ENCODE measurements at regions not wholly inside any gene's neighbourhood (a gene's known extent, or its start where the extent isn't known, plus 50 kb on each side); places are given as distances from the start of the nearest gene placed in this dataset.
"Not testable (repeated sequence)": the region's sequence is repeated elsewhere in the genome, so short reads cannot be mapped to it uniquely, and the experiment has no call there.

DNA sequence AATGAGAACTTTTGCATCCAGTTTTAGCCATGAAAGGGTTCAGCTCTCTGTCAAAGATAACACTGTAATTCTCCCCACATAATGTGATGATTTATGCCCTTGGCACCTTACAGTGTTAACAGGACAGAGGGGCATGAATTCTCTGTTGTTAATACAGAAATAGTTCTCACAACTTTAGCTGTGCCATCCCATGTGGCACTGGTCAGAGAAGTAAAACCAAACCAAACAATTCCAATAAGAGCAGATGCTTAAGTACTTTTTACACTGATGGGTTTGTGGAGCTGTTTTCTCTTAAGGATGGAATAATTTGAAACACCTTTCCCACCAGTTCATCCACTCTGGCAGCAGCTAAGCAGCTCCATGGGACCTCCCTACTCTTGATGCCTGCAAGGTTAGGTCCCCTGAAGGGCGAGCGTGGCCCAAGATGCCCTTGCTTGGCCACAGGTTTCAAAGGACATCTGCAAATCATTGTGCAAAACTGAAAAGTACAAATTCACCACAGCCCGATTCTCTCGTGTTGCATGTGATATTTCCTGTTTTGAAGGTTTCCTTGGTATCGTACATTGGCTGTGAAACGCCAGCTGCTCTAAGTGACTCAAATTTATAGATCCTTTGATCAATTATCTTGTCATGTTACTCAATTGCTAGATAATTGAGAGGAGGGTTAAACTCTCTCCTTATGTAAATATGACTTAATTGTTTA lies 82.5 kb upstream of the CREB5 start:
- no peak for DNase-seq (ENCODE audit: low read depth)

DNA sequence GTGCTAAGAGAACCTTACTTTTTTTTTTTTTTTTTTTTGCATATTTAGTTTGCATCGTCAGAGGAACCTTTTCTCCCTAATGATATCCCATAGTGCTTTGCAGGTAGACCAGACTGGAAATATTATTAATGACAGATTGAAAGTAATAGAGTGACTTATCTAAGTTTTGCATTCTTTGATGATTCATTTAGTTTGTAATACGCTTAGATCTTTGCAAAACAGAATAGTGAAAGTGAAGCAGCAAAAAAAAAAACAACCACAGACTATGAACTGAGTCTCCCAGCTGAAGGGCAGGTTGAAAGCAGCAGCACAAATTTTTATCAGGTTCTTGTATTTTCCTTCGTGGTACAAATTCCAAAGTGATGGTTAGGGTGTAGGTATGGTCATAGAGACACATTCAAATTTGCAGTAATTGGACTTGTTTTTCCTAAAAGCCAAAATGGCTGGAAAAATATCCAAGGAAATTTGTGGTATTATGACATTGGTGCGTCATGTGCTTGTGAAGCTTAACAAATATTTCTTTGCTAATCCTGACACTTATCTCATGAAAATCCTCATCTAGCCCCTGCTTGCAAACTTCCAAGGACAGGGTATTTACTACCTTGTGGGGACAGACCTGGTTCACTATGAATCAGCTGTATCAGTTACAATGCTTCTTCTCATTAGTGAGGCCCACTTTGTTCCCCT lies 81.8 kb upstream of the CREB5 start:
- no peak for DNase-seq (ENCODE audit: low read depth)

DNA sequence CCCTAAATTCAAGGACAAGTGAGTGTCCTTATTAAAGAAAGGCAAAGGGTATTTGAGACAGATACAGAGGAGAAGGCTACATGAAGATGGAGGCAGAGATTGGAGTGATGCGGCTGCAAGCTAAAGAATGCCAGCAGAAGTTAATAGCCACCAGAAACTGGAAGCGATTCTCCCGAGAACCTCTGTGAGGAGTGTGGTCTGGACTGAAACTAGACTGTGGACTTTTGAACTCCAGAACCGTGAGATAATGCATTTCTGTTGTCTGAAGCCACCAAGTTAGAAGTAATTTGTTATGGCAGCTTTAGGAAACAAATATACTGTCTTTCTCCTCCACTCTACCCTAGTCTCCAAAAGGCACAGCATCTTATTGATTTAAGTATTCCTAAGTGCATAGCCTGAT lies 80.3 kb upstream of the CREB5 start:
- DNase-seq (ENCODE audit: low read depth): no peak

DNA sequence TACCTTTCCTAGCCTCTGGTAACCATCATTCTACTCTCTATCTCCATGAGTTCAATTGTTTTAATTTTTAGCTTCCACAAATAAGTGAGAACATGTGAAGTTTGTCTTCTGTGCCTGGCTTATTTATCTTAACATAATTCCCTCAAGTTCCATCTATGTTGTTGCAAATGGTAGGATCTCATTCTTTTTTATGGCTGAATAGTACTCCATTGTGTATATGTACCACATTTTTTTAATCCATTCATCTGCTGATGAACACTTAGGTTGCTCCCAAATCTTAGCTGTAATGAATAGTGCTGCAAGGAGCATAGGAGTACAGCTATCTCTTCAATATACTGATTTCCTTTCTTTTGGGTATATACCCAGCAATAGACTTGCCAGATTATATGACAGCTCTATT lies 78.8 kb upstream of the CREB5 start:
- not testable (repeated sequence) for DNase-seq (ENCODE audit: low read depth)

DNA sequence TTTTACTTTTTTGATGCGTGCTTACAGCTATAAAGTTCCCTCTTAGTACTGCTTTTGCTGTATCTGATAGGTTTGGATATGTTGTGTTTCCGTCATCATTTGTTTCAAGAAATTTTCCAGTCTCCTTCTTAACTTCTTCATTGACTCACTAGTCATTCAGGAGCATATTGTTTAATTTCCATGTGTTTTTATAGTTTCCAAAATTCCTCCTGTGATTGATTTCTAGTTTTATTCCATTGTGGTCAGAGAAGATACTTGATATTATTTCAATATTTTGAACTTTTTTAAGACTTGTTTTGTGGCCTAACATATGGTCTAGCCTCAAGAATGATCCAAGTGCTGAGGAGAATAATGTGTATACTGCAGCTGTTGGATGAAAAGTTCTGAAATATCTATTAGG lies 75.5 kb upstream of the CREB5 start:
- DNase-seq (ENCODE audit: low read depth): no peak

DNA sequence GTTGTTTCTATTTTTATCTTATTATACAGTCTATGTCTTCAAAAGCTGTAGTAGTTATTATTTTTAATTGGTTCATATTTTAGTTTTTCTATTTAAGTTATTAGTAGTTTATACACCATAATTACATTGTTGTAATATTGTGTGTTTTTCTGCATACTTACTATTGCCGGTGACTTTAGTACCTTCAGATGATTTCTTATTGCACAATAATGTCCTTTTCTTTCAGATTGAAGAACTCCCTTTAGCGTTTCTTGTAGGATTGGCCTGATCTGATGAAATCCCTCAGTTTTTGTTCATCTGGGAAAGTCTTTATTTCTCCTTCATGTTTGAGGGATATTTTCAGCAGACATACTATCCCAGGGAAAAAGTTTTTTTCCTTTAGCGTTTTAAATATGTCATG lies 74.3 kb upstream of the CREB5 start:
- DNase-seq (ENCODE audit: low read depth): no peak

DNA sequence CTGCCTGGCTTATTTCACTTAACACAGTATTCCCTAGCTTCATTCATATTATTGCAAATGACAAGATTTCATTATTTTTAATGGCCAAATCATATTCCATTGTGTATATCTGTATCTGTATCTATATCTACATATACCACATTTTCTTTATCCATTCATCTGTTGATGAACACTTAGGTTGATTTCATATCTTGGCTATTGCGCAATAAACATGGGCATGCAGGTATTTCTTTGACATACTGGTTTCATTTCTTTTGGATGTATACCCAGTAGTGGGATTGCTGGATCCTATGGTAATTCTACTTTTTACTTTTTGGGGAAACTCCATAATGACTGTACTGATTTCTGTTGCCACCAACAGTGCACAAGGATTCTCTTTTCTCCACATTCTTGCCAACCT lies 68.9 kb upstream of the CREB5 start:
- DNase-seq (ENCODE audit: low read depth): no peak

DNA sequence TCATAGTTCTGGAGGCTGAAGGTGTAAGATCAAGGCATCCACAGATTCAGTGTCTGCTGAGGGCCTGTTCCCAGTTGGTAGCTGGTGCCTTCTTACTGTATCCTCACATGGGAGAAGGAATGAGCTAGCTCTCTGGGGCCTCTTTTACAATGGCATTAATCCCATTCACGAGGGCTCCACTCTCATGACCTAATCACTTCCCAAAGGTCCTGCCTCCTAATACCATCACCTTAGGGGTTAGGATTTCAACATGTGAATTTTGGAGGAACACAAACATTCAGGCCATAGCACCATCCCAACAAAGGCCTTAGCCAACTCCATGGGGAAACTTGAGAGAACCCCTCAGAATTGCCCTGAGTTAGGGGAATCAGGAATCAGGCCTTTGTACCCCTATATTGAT lies 66.1 kb upstream of the CREB5 start:
- DNase-seq (ENCODE audit: low read depth): no peak

DNA sequence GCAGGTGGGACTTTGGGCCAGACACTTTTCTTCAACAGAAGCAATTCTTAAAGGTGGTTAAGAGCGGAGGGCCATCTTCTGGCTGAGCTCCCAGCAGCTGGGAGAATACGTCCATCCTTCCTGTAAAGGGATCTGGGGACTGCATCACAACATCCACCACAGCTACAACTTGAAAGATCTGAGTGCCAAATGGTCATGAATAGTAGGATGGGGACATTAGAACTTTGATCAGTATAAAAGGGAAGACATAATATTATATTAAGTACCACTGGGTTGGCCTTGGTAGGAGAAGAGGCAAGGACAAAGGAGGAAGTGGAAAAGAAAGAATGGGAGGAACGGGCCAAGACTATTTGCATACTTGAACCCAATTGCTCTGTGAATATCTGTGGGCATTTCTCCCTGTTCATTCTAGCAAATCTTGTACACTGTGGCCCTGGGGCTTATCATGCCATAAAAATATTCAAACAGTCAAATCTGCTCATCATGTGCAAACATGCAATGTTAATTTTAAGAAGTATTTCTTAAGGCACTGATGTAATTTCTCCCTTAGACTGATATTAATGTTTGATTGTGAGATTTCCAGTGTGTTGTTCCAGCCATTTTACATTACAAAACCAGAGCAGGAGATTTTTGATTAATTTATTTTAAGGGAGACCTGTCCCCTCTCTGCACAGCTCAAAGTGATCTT lies 65.5 kb upstream of the CREB5 start:
- DNase-seq (ENCODE audit: low read depth): no peak

DNA sequence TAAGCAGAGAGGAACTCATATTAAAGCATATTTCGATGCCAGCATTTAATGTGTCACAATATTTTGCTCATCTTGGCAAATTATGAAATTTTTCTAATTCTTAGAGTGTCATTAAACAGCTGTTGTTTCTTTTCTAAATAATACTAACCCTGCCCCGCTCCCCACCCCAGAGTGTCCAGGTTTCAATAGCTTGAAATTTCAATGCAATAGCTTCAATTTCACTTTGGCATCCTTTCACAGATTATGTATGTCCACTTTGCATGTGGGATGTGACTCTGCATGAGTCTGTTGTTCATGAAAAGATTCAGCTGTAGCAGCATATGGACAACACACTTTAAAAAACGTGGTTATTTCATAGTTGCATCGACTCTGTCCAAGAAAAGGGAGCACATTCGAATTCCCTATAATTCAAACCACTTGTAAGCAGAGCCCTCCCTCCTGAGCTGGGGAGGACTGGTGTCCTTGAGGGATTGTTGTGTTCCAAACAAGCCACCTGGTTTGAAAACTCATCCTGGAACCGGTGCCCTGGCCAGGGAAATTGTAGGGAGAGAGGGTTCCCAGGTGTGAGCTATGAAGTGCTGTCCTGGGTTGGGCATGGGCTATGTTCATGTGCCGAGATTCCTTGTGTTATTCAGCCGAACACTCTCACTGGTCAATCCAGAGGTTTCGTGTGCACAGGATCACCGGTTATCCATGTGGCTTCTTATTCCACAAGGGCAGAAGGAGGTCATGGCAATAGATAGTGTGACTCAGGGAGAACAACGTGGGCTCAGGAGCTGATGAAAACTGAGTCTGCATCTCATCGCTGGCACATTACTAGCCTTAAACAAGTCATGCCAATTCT lies 64.6 kb upstream of the CREB5 start:
- DNase-seq (ENCODE audit: low read depth): no peak

DNA sequence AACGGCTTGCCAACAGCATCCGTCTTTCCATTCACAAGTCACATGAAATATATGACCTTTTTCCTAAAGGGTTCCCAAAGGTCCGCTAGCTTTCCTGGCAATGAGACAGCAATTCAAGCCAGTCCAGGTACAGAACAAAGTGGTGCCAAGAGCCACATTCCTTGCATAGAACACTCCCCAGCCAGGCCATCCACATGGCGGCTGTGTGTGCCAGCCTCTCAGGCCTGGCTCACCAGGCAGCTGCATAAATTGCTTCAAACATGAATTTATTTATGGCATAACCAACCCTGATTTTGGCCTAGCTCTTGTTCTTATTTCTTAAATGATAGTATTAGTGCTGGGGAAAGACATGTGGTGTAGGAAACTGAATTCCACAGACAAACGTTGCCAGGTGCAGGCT lies 63.7 kb upstream of the CREB5 start:
- DNase-seq (ENCODE audit: low read depth): no peak

DNA sequence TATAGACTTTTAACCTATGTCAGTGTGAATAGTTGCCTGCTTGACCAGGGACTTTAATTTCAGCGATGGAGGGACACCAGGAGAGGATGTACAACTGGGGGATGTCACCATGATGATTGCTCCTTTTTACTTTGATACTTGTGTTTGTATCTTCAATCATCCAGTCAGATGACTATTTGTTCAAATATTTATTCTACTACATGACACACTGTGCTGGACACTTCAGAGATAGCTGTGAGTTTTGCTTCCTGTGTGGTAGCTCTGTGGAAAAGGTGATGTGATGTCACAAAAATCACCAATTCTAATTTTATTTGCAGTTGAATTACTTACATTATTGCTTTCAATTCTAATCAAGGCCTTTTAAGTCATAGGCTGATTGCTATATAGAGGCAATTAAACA lies 62.7 kb upstream of the CREB5 start:
- DNase-seq (ENCODE audit: low read depth): no peak

DNA sequence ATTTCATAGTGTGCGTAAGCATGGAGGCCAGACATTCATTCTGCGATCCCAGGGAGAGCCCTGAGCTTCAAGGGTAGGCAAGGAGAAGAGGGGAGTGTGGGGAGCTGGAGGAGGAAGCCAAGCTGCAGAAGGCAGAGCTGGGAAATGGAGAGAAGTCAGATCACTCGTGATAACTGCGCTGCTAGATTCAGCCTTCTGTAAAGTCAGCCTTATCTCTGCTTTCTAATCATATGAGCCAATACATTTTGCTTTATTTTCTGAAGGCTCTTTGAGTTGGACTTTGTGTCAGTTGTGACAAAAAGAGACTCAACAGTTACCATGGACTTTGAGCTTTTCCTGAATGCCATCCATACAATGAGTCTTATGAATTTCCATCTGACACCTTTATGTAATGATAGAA lies 61.7 kb upstream of the CREB5 start:
- no peak for DNase-seq (ENCODE audit: low read depth)

DNA sequence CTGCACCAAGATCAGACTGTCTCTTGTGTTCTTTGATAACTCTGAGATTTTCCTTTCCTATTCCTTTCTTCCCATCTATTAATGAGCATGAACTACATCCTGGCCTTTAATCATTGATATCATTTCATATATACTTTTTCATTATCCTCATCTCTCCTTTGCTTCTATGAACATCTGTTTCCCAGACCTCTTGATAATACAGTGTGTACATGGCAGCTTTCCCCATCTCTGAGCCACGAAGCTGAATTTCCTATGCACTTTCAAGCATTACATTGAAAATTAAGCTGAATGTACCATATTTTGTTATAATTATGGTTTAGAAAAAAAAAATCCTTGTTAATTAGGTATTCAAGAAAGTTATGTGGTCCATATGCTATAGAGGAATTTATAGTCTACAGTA lies 60.9 kb upstream of the CREB5 start:
- DNase-seq (ENCODE audit: low read depth): no peak

DNA sequence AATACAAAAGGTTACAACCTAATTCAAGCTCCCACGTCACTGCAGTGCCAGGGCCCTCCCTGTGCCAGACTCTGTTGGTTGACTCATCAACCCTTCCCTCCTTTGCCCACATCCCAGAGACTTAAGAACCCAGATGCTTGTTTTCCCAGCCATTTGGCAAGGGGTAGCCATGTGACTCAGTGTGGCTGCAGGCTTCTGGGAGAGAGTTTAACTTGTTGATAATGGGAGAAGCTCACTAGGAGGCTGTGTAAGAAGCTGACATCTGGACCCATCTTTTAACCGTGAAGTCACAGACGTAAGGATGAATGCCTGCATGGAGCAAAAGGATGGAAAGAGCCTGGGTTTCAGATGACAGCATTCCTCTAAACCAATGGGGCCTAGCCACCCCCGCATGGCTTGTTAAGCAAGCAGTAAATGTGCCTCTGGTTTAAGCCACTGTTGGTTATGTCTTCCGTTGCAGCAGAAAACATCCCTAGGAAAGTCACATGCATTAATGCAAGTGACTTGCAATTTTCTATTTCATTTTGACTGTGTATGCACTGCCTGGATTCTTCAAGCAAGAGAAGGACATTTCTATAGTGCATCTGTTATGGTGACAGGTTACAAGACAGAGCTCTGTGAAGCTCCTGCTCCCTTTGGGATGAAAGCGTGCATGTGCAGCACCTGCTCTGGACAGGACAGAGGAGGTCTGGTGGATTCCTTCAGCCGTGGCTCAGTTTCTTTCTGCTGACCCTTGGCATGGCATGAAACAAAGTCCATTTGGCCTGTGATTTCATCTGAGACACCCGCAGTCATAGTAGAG lies 57.5 kb upstream of the CREB5 start:
- DNase-seq (ENCODE audit: low read depth): no peak

DNA sequence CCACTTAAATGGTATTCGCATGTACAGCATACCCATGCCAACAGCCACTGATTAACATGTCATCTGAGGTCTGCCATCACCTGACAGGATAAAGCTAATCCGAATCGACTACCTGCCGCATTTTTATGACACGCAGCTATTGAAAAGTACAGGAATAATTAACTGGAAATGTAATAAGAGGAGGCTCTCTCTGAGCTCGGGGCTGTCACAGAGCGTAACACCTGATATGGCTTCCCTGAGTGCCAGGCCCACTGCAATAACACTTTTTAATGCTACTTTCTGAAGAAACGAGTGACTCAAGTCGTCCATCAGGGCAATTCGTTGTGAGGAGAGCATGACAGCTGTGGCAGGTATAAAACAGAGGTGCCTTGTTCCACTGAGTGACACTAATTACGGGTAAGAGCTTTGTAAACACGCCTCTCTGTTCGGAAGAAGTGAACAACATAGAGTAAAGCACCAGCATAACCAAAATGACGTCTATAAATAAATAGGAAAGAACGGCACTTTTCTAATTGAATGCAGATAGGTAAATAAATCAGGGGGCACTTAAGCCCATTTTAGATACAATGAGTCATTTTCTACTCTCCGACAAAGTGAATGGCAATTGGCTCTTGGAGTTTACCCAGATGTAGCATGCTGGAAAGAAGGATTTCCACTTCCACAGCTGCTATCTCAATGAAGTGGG lies 56.5 kb upstream of the CREB5 start:
- DNase-seq (ENCODE audit: low read depth): no peak

DNA sequence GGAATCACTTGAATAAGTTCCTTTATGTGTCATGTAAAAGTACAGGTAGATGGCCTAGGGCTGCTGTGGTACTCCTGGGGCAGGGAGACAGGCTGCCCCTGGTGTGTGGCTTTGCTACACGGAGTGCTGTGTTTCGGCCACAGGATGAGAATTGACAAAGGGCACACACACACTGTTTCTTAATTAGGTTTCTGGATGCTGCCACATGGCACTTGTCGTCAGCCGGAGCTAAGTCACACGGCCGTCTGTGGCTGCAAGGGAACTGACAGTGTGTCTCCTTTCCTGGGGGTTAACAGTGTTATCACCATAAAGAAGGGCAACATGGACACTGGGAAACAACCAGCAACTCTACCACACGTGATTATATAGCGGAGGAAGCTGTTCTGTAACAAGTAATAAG lies 55.7 kb upstream of the CREB5 start:
- DNase-seq (ENCODE audit: low read depth): no peak

DNA sequence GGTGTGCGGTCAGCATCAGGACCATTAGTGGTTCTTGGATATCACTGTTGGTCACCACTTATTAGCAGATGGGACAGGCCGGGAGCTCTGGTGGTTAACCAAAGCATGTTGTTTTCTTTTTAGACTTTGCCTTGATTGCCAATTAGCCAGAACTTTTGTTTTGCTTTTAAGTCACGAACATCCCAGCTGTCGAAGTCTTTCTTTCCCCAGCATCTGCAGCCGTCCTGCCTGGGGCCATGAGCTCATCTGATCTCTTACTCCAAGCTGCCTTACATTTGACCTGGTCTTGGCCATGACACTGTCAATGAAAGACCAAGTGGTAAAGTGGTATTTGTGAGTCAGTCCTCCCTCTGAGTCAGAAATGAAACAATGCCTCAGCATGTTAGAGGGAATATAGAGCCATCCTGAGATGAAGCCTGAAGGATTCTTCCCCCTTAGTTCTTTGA lies 53.9 kb upstream of the CREB5 start:
- no peak for DNase-seq (ENCODE audit: low read depth)

DNA sequence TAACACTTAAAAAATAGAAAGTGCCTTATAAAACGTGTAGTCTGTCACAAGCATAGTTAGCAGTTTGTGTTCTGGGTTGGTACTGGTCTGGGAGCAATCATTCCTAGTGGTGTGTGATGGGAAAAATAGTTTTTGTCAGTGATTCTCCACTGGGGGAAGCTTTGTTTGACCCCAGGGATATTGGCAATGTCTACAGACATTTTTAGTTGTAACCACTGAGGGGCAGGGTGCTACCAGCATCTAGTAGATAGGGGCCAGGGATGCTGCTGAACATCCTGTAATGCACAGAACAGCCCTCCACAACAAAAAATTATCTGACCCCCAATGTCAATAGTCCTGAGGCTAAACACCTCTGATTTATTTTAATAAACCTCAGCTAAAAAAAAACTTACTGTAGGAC lies 51.6 kb upstream of the CREB5 start:
- no peak for DNase-seq (ENCODE audit: low read depth)

DNA sequence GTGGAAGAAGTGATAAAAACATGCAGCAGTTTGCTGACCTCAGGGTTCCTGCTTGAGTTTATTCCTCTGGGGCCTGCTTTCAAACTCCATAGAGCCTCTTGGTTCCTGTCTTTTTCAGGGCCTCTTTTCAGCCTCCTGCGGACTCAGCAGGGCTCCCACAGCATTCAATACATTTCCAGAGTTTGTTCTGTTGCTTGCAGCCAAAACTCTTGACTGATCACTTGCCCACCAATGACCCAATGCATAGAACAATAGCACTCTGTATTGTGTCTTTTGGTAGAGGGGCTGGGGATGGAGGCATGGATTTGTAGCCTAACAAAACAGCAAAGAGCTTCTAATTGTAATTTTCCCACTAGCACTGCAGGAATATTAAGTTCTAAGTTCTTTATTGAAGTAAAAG lies 50.8 kb upstream of the CREB5 start:
- no peak for DNase-seq (ENCODE audit: low read depth)

DNA sequence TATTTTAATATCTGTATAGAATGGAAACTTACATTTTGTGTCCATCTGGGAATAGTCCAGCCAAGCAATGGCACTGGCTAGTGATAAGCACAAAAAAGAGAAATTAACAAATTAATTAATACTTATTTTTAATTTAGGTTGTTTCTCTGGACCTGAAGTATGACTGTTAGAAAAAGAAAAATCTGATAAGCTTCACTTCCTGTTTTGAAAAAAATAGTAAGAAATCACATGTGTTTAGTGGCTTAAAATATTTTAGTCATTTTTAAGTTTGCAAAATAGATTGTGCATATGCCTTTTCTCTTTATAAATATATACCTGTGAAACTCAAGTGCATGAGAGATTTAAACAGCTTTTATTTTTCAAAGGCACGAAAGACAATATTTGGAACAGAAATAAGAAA lies 50.1 kb upstream of the CREB5 start:
- DNase-seq (ENCODE audit: low read depth): no peak

Data from activated T-cell treated with anti-CD3 and anti-CD28 coated beads for 48 hours (primary cell).